PC-9 (cell line): ENCODE measurements at regions not wholly inside any gene's neighbourhood (a gene's known extent, or its start where the extent isn't known, plus 50 kb on each side); places are given as distances from the start of the nearest gene placed in this dataset.
"Not testable (repeated sequence)": the region's sequence is repeated elsewhere in the genome, so short reads cannot be mapped to it uniquely, and the experiment has no call there.

Experiments
- EZH2 ChIP-seq: fragments of 200-600 bp; sonication (generic); IDR thresholded peaks from 2 replicates; pipeline ENCODE4 v1.8.0; 2017; ENCODE audit warnings: antibody characterized with exemption, low read depth
- TF ChIP-seq, protein P1 (sequence below): fragments of 200-600 bp; sonication (generic); conservative IDR thresholded peaks from 2 replicates; pipeline ENCODE4 v1.6.1; 2017; ENCODE audit warnings: mixed run types, antibody characterized with exemption, mild to moderate bottlenecking, moderate library complexity

DNA sequence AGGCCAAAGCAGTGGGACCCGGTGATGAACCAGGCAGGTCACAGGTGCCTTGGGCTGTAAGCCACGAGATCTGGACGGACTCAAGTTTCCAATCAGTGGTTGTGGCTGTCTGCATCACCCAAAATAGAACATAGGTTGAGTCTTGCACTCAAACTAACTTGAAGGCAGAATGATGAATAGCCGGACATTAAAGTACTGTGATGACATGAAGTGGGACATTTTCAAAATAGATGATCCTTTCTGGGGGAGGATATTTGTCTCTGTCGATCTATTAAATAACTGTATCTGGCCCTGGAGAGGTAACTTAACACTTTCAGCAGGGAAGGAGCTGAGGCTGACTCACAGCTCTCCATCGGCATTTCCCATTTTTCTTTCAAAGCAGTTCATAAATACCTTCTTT lies 66.1 kb upstream of the GPR89A start:
- TF ChIP-seq, protein P1, sequence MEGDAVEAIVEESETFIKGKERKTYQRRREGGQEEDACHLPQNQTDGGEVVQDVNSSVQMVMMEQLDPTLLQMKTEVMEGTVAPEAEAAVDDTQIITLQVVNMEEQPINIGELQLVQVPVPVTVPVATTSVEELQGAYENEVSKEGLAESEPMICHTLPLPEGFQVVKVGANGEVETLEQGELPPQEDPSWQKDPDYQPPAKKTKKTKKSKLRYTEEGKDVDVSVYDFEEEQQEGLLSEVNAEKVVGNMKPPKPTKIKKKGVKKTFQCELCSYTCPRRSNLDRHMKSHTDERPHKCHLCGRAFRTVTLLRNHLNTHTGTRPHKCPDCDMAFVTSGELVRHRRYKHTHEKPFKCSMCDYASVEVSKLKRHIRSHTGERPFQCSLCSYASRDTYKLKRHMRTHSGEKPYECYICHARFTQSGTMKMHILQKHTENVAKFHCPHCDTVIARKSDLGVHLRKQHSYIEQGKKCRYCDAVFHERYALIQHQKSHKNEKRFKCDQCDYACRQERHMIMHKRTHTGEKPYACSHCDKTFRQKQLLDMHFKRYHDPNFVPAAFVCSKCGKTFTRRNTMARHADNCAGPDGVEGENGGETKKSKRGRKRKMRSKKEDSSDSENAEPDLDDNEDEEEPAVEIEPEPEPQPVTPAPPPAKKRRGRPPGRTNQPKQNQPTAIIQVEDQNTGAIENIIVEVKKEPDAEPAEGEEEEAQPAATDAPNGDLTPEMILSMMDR: not testable (repeated sequence)
- not testable (repeated sequence) for TF ChIP-seq EZH2
